Trophoblast cell (in vitro differentiated cells and primary cell): ENCODE measurements at regions not wholly inside any gene's neighbourhood (a gene's known extent, or its start where the extent isn't known, plus 50 kb on each side); places are given as distances from the start of the nearest gene placed in this dataset.

ENCODE experiments used
- DNase-seq, 2 donors: peaks; one replicate each; pipeline ENCODE4 v3.0.0-alpha.2; 2016
- H2AFZ ChIP-seq: 2 replicates; pipeline ENCODE4 v1.6.1; 2013; ENCODE audit warnings: low read length, moderate library complexity, mild to moderate bottlenecking; ENCODE audit not compliant: insufficient read depth, poor library complexity
- H2AK5ac ChIP-seq: 2 replicates; pipeline ENCODE4 v1.6.1; 2013; ENCODE audit warnings: mild to moderate bottlenecking, low read length
- H2BK120ac ChIP-seq: 2 replicates; pipeline ENCODE4 v1.6.1; 2013; ENCODE audit warnings: low read length, mild to moderate bottlenecking, moderate library complexity; ENCODE audit not compliant: insufficient read depth, poor library complexity
- H2BK12ac ChIP-seq: 2 replicates; pipeline ENCODE4 v1.6.1; 2013; ENCODE audit warnings: mild to moderate bottlenecking, low read length, moderate library complexity
- H2BK5ac ChIP-seq: 2 replicates; pipeline ENCODE4 v1.6.1; 2013; ENCODE audit warnings: low read length, low read depth, moderate library complexity, mild to moderate bottlenecking; ENCODE audit not compliant: poor library complexity
- H3K14ac ChIP-seq: 2 replicates; pipeline ENCODE4 v1.6.1; 2013; ENCODE audit warnings: mild to moderate bottlenecking, low read length
- H3K18ac ChIP-seq: 2 replicates; pipeline ENCODE4 v1.6.1; 2013; ENCODE audit warnings: mild to moderate bottlenecking, low read length
- H3K23ac ChIP-seq: 2 replicates; pipeline ENCODE4 v1.6.1; 2013; ENCODE audit warnings: low read length
- H3K27ac ChIP-seq: 2 replicates; pipeline ENCODE4 v1.5.1; 2013; ENCODE audit warnings: low read depth, mild to moderate bottlenecking, inconsistent platforms, low read length, moderate library complexity
- H3K27me3 ChIP-seq: 2 replicates; pipeline ENCODE4 v1.6.1; 2013; ENCODE audit warnings: inconsistent platforms, mild to moderate bottlenecking, low read length, moderate library complexity; ENCODE audit not compliant: insufficient read depth
- H3K36me3 ChIP-seq, 2 experiments: 1 replicate in 1 of 2; 2 replicates in 1 of 2; pipeline ENCODE4 v1.6.1; 2013; ENCODE audit warnings: low read length in 2 of 2, mild to moderate bottlenecking in 2 of 2, moderate library complexity in 1 of 2; ENCODE audit not compliant: insufficient read depth in 2 of 2, control insufficient read depth in 1 of 2
- H3K4ac ChIP-seq: 2 replicates; pipeline ENCODE4 v1.6.1; 2013; ENCODE audit warnings: low read depth, mild to moderate bottlenecking, low read length, moderate library complexity
- H3K4me1 ChIP-seq, 2 experiments: 1 replicate in 1 of 2; 2 replicates in 1 of 2; pipeline ENCODE4 v1.6.1; 2013; ENCODE audit warnings: low read length in 2 of 2, mild to moderate bottlenecking in 2 of 2, moderate library complexity in 1 of 2; ENCODE audit not compliant: insufficient read depth in 2 of 2, control insufficient read depth in 1 of 2
- H3K4me2 ChIP-seq: 2 replicates; pipeline ENCODE4 v1.6.1; 2013; ENCODE audit warnings: inconsistent platforms, mild to moderate bottlenecking, low read length, moderate library complexity
- H3K4me3 ChIP-seq: 2 replicates; pipeline ENCODE4 v1.5.1; 2013; ENCODE audit warnings: mild to moderate bottlenecking, low read depth, low read length, inconsistent platforms
- H3K79me1 ChIP-seq: one replicate; pipeline ENCODE4 v1.6.1; 2013; ENCODE audit warnings: low read length
- H3K79me2 ChIP-seq: 2 replicates; pipeline ENCODE4 v1.6.1; 2013; ENCODE audit warnings: low read length, mild to moderate bottlenecking; ENCODE audit not compliant: control insufficient read depth, insufficient read depth, poor library complexity
- H3K9ac ChIP-seq: 2 replicates; pipeline ENCODE4 v1.6.1; 2013; ENCODE audit warnings: mild to moderate bottlenecking, low read length
- H3K9me3 ChIP-seq: 2 replicates; pipeline ENCODE4 v1.6.1; 2013; ENCODE audit warnings: low read depth, mild to moderate bottlenecking, control low read depth, inconsistent platforms, low read length; ENCODE audit not compliant: insufficient read depth
- H4K12ac ChIP-seq: 2 replicates; pipeline ENCODE4 v1.6.1; 2013; ENCODE audit warnings: low read depth, mild to moderate bottlenecking, low read length, moderate library complexity
- H4K8ac ChIP-seq: 2 replicates; pipeline ENCODE4 v1.6.1; 2013; ENCODE audit warnings: low read depth, mild to moderate bottlenecking, low read length, moderate library complexity
- H4K91ac ChIP-seq: one replicate; pipeline ENCODE4 v1.6.1; 2013; ENCODE audit warnings: low read depth, mild to moderate bottlenecking, low read length, moderate library complexity
- WGBS: extraction: QIAGEN DNeasy Blood & Tissue Kit; methylation state at CpG from one replicate; pipeline ENCODE4 v1.1.7; 2013; ENCODE audit warnings: missing lambda C conversion rate; ENCODE audit not compliant: insufficient read length, insufficient coverage; ENCODE audit errors: extremely low coverage; 5-methylcytosine and 5-hydroxymethylcytosine counted together

- Histone ChIP-seq H3K79me2 (no peaks in the 10 kb centered on the region), H4K91ac (no peak overlapping the region), H3K23ac (no peak overlapping the region), H3K36me3 (no peaks in the 10 kb centered on the region), H3K4ac (no peak overlapping the region), H3K4me1 (no peaks in the 10 kb centered on the region), H3K27me3 (no peaks in the 10 kb centered on the region), H3K14ac (no peak overlapping the region), H2AK5ac (no peak overlapping the region), H2BK5ac (no peak overlapping the region), H3K4me3 (no peak overlapping the region), H3K18ac (no peak overlapping the region), H3K4me2 (no peak overlapping the region), H3K27ac (no peak overlapping the region), H3K9me3 (peaks cover 5% of the 10 kb centered on the region), H4K12ac (no peak overlapping the region), H2BK120ac (no peak overlapping the region), H2AFZ (no peak overlapping the region), H2BK12ac (no peak overlapping the region), H3K9ac (no peak overlapping the region), H4K8ac (no peak overlapping the region), H3K79me1 (no peaks in the 10 kb centered on the region)
- WGBS: no CpG with 5 or more reads among the region's 4 CpGs
- no peak for DNase-seq
Observed at GRCh38 chr22:48180631-48181030, 1418.2 kb downstream of the TBC1D22A start.

- no peak overlapping the region for H2AFZ ChIP-seq
- no peak overlapping the region for H2AK5ac ChIP-seq
- H3K9ac ChIP-seq: no peak overlapping the region
- no peak overlapping the region for H3K18ac ChIP-seq
- no peaks in the 10 kb centered on the region for H3K79me1 ChIP-seq
- H3K79me2 ChIP-seq: no peaks in the 10 kb centered on the region
- no peak overlapping the region for H3K23ac ChIP-seq
- DNase-seq: no peak
- H4K8ac ChIP-seq: no peak overlapping the region
- H3K27ac ChIP-seq: no peak overlapping the region
- no peak overlapping the region for H3K4ac ChIP-seq
- no peak overlapping the region for H3K4me2 ChIP-seq
- no CpG with 5 or more reads among the region's 15 CpGs for WGBS
- H2BK120ac ChIP-seq: no peak overlapping the region
- no peak overlapping the region for H3K4me3 ChIP-seq
- H4K12ac ChIP-seq: no peak overlapping the region
- H3K14ac ChIP-seq: no peak overlapping the region
- H4K91ac ChIP-seq: no peak overlapping the region
- H3K9me3 ChIP-seq: peaks cover 6% of the 10 kb centered on the region
- H2BK5ac ChIP-seq: no peak overlapping the region
- H3K27me3 ChIP-seq: no peaks in the 10 kb centered on the region
- no peaks in the 10 kb centered on the region for H3K36me3 ChIP-seq
- no peaks in the 10 kb centered on the region for H3K4me1 ChIP-seq
- no peak overlapping the region for H2BK12ac ChIP-seq
Observed at GRCh38 chr22:48179571-48180546, 1417.4 kb downstream of the TBC1D22A start.

GRCh38 chr22:48178536-48178935, 1416.1 kb downstream of the TBC1D22A start:
- Histone ChIP-seq H3K4me3 (no peak overlapping the region), H2AK5ac (no peak overlapping the region), H2BK5ac (no peak overlapping the region), H2BK12ac (no peak overlapping the region), H4K91ac (no peak overlapping the region), H4K8ac (no peak overlapping the region), H3K79me1 (no peaks in the 10 kb centered on the region), H3K4me1 (no peaks in the 10 kb centered on the region), H3K79me2 (no peaks in the 10 kb centered on the region), H3K14ac (no peak overlapping the region), H4K12ac (no peak overlapping the region), H3K9ac (no peak overlapping the region), H2AFZ (no peak overlapping the region), H3K18ac (no peak overlapping the region), H3K27me3 (no peaks in the 10 kb centered on the region), H3K9me3 (peaks cover 6% of the 10 kb centered on the region), H3K36me3 (no peaks in the 10 kb centered on the region), H3K23ac (no peak overlapping the region), H3K4me2 (no peak overlapping the region), H3K27ac (no peak overlapping the region), H3K4ac (no peak overlapping the region), H2BK120ac (no peak overlapping the region)
- no CpG with 5 or more reads among the region's 7 CpGs for WGBS
- DNase-seq: no peak

- Histone ChIP-seq H3K4me1 (no peaks in the 10 kb centered on the region), H3K79me2 (no peaks in the 10 kb centered on the region), H2BK5ac (no peak overlapping the region), H2BK120ac (no peak overlapping the region), H4K91ac (no peak overlapping the region), H3K18ac (no peak overlapping the region), H2AFZ (no peak overlapping the region), H2BK12ac (no peak overlapping the region), H3K4ac (no peak overlapping the region), H3K14ac (no peak overlapping the region), H3K4me2 (no peak overlapping the region), H3K4me3 (no peak overlapping the region), H3K9me3 (peaks cover 6% of the 10 kb centered on the region), H3K36me3 (no peaks in the 10 kb centered on the region), H3K79me1 (no peaks in the 10 kb centered on the region), H2AK5ac (no peak overlapping the region), H3K27me3 (no peaks in the 10 kb centered on the region), H4K12ac (no peak overlapping the region), H3K23ac (no peak overlapping the region), H3K27ac (no peak overlapping the region), H4K8ac (no peak overlapping the region), H3K9ac (no peak overlapping the region)
- no peak for DNase-seq
- WGBS: no CpG with 5 or more reads among the region's 5 CpGs
Observed at GRCh38 chr22:48177631-48178030, 1415.2 kb downstream of the TBC1D22A start.
